ENCODE measurements at regions not wholly inside any gene's neighbourhood (a gene's known extent, or its start where the extent isn't known, plus 50 kb on each side); places are given as distances from the start of the nearest gene placed in this dataset.
"Not testable (repeated sequence)": the region's sequence is repeated elsewhere in the genome, so short reads cannot be mapped to it uniquely, and the experiment has no call there.

GRCh38 chr9:39567396-39567795, 211.9 kb downstream of the SPATA31A1 start:
- not testable (repeated sequence) for DNase-seq (ENCODE audit: low read depth)

- DNase-seq (ENCODE audit: low read depth) = not testable (repeated sequence)
Measured at GRCh38 chr9:39568900-39569299, 213.4 kb downstream of the SPATA31A1 start.

- DNase-seq (ENCODE audit: low read depth) = not testable (repeated sequence)
Measured at GRCh38 chr9:39573024-39574022, 217.9 kb downstream of the SPATA31A1 start.

GRCh38 chr9:39579000-39579399, 223.5 kb downstream of the SPATA31A1 start:
- DNase-seq (ENCODE audit: low read depth) = not testable (repeated sequence)

GRCh38 chr9:39581296-39581695, 225.8 kb downstream of the SPATA31A1 start:
- not testable (repeated sequence) for DNase-seq (ENCODE audit: low read depth)

- DNase-seq (ENCODE audit: low read depth) = not testable (repeated sequence)
Measured at GRCh38 chr9:39582677-39583412, 227.4 kb downstream of the SPATA31A1 start.

- DNase-seq (ENCODE audit: low read depth) = not testable (repeated sequence)
Measured at GRCh38 chr9:39583413-39583747, 227.9 kb downstream of the SPATA31A1 start.

GRCh38 chr9:39585233-39585632, 229.8 kb downstream of the SPATA31A1 start:
- DNase-seq (ENCODE audit: low read depth) = not testable (repeated sequence)

- no peak for DNase-seq (ENCODE audit: low read depth)
Measured at GRCh38 chr9:39587844-39588499, 232.5 kb downstream of the SPATA31A1 start.

- no peak for DNase-seq (ENCODE audit: low read depth)
Measured at GRCh38 chr9:39588500-39589137, 233.2 kb downstream of the SPATA31A1 start.

- not testable (repeated sequence) for DNase-seq (ENCODE audit: low read depth)
Measured at GRCh38 chr9:39604089-39604488, 248.6 kb downstream of the SPATA31A1 start.

- not testable (repeated sequence) for DNase-seq (ENCODE audit: low read depth)
Measured at GRCh38 chr9:39611449-39612231, 256.2 kb downstream of the SPATA31A1 start.

GRCh38 chr9:39616480-39616879, 261.0 kb downstream of the SPATA31A1 start:
- not testable (repeated sequence) for DNase-seq (ENCODE audit: low read depth)

- not testable (repeated sequence) for DNase-seq (ENCODE audit: low read depth)
Measured at GRCh38 chr9:39624048-39624447, 268.6 kb downstream of the SPATA31A1 start.

- DNase-seq (ENCODE audit: low read depth) = not testable (repeated sequence)
Measured at GRCh38 chr9:39632071-39632470, 276.6 kb downstream of the SPATA31A1 start.

- DNase-seq (ENCODE audit: low read depth) = not testable (repeated sequence)
Measured at GRCh38 chr9:39649029-39649428, 293.6 kb downstream of the SPATA31A1 start.

- not testable (repeated sequence) for DNase-seq (ENCODE audit: low read depth)
Measured at GRCh38 chr9:39656960-39657603, 301.6 kb downstream of the SPATA31A1 start.

- not testable (repeated sequence) for DNase-seq (ENCODE audit: low read depth)
Measured at GRCh38 chr9:39663020-39663419, 307.6 kb downstream of the SPATA31A1 start.

- DNase-seq (ENCODE audit: low read depth) = not testable (repeated sequence)
Measured at GRCh38 chr9:39663713-39664112, 308.2 kb downstream of the SPATA31A1 start.

- DNase-seq (ENCODE audit: low read depth) = not testable (repeated sequence)
Measured at GRCh38 chr9:39665020-39665419, 309.6 kb downstream of the SPATA31A1 start.

Data from non-pigmented ciliary epithelial cell (primary cell).